GM19239 (cell line): ENCODE measurements at regions not wholly inside any gene's neighbourhood (a gene's known extent, or its start where the extent isn't known, plus 50 kb on each side); places are given as distances from the start of the nearest gene placed in this dataset.
"Not testable (repeated sequence)": the region's sequence is repeated elsewhere in the genome, so short reads cannot be mapped to it uniquely, and the experiment has no call there.

ENCODE experiments used
- DNase-seq: peaks from one replicate; pipeline ENCODE4 v3.0.0; 2011; ENCODE audit warnings: low spot score; ENCODE audit not compliant: insufficient read length
- FAIRE-seq: peaks from 2 replicates; lab custom pipeline; 2011; peaks lifted over from hg19 to GRCh38; lab: Jason Lieb, UNC

- DNase-seq, FAIRE-seq: not testable (repeated sequence)
Measured at GRCh38 chr19:27852931-27853330, 1360.0 kb downstream of the UQCRFS1 start.

DNA sequence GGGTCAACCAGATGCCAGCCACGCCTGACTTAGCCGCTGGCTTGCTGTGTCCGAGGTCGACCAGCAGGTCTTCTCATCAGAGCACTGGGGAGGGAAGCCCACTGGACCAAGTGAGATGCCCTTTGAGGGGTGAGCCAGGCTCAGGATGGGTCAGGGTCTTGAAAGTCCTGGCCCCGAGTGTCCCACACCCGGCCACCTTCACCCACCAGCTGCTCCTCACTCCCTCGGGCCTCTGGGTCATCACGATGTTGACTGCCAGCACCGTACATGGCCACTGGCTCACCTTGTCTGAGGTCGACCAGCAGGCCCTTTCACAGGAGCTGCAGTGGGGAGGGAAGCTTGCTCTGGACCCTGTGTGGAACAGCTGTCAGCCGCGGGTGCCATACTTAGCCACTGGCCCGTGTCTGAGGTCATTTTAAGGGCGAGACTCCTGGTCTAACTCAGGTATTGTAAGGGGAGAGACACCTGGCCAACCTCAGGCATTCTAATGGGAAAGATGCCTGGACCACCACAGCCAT lies 1361.3 kb downstream of the UQCRFS1 start:
- no peak for DNase-seq
- no peak for FAIRE-seq

DNA sequence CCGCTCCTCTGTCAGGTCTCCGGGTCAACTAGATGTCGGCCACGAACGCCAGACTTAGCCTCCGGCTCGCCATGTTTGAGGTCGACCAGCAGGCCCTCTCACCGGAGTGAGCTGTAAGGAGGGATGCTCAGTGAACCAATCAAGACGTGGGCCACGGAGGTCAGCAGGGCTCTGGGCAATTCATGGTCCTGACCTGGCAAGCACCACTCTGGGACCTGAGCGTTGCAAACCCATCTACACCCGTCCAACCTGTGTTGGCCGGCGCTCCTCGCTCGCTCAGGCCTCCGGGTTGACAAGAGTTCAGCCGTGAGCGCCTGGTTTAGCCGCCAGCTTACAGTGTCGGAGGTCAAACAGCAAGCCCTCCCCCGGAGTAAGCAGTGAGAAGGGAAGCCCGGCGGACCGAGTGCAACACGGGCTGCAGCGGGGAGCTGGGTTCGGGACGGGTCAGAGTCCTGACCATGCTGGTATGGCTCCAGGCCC lies 1361.9 kb downstream of the UQCRFS1 start:
- DNase-seq (no peak), FAIRE-seq (no peak)

GRCh38 chr19:27846944-27847343 lies 1366.0 kb downstream of the UQCRFS1 start:
- DNase-seq, result no peak
- FAIRE-seq, result no peak

GRCh38 chr19:27844261-27844660 lies 1368.7 kb downstream of the UQCRFS1 start:
- DNase-seq (no peak), FAIRE-seq (no peak)

GRCh38 chr19:27843861-27844260 lies 1369.1 kb downstream of the UQCRFS1 start:
- FAIRE-seq (no peak), DNase-seq (no peak)

GRCh38 chr19:27833031-27833430 lies 1379.9 kb downstream of the UQCRFS1 start:
- DNase-seq (no peak), FAIRE-seq (no peak)

GRCh38 chr19:27828829-27829228 lies 1384.1 kb downstream of the UQCRFS1 start:
- DNase-seq (no peak), FAIRE-seq (no peak)

GRCh38 chr19:27824108-27824507 lies 1388.8 kb downstream of the UQCRFS1 start:
- FAIRE-seq (no peak), DNase-seq (no peak)

- DNase-seq (no peak), FAIRE-seq (no peak)
Measured at GRCh38 chr19:27822336-27822735, 1390.6 kb downstream of the UQCRFS1 start.

DNA sequence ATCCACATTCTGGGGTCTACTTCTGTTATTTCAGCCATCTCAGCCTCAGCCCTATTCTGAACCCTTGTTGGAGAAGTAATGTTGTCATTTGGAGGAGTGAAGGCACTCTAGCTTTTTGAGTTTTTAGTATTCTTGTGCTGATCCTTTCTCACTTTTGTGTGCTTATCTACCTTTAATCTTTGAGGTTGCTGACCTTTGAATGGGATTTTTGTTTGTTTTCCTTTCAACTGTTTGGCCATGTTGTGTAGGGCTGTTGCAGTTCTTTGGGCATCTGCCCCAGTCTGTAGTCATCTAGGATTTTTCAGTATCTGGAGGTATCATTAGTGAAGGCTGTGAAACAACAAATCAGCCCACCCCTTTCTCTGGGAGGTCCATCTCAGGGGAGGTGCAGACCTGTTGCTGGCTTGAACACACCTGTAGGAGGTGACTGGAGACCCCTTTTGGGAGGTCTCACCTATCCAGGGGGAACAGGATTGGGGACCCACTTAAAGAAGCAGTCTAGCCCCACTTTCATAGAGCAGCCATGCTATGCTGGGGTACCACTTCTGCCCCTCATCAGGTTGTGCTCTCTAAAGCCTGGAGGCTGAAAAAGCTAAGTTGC lies 1391.4 kb downstream of the UQCRFS1 start:
- DNase-seq, result no peak
- FAIRE-seq, result no peak

DNA sequence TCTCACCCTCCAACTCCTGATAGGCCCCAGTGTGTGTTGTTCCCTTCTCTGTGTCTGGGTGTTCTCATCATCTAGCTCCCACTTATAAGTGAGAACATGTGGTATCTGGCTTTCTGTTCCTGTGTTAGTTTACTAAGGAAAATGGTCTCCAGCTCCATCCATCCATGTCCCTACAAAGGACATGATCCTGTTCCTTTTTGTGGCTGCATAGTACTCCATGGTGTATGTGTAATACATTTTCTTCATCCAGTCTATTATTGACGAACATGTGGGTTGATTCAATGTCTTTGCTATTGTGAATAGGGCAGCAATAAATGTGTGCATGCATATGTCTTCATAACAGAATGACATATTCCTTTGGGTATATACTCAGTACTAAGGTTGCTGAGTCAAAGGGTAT lies 1397.0 kb downstream of the UQCRFS1 start:
- FAIRE-seq, result no peak

GRCh38 chr19:27814834-27815233 lies 1398.1 kb downstream of the UQCRFS1 start:
- not testable (repeated sequence) for DNase-seq, FAIRE-seq

More for the DNA sequence above, 1397.0 kb downstream of the UQCRFS1 start:
- DNase-seq, result no peak

- FAIRE-seq, DNase-seq: not testable (repeated sequence)
Measured at GRCh38 chr19:27814274-27814673, 1398.7 kb downstream of the UQCRFS1 start.

DNA sequence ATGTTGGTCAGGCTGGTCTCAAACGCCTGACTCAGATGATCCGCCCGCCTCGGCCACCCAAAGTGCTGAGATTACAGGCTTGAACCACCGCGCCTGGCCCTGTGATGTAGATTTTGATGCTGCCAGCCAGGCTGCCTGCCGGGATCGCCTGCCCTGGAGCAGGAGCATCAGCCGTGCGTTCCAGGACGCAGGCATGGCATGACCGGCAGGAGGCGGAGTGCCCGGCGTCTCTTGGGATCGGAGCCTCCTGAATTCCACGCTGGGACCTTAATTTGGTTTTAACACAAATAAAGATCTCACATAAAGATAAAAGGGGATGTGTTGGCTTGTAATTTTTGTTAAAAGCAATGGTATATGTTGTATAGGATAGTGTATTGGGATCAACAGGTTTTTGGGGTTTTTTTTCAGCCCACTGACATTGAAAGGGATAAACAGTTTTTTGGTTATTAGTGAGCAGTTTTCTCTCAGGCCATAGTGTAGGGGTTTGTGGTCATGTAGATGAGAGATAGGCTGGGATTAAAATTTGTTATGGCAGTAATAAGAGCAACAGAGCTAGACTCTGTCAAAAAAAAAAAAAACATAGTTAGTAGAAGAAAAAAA lies 1406.4 kb downstream of the UQCRFS1 start:
- DNase-seq (no peak), FAIRE-seq (no peak)

GRCh38 chr19:27805848-27806247 lies 1407.1 kb downstream of the UQCRFS1 start:
- DNase-seq (no peak), FAIRE-seq (no peak)

- not testable (repeated sequence) for DNase-seq, FAIRE-seq
Measured at GRCh38 chr19:27802293-27802692, 1410.7 kb downstream of the UQCRFS1 start.

- FAIRE-seq, result no peak
Measured at GRCh38 chr19:27796540-27796939, 1416.4 kb downstream of the UQCRFS1 start.

GRCh38 chr19:27796073-27796472 lies 1416.9 kb downstream of the UQCRFS1 start:
- no peak for FAIRE-seq
- no peak for DNase-seq

More at GRCh38 chr19:27796540-27796939, 1416.4 kb downstream of the UQCRFS1 start:
- no peak for DNase-seq

GRCh38 chr19:27795369-27795768 lies 1417.6 kb downstream of the UQCRFS1 start:
- FAIRE-seq (no peak), DNase-seq (no peak)

GRCh38 chr19:27794494-27795042 lies 1418.4 kb downstream of the UQCRFS1 start:
- FAIRE-seq (no peak), DNase-seq (peak; percentile 4)
